Neutrophil (primary cell): ENCODE measurements at regions not wholly inside any gene's neighbourhood (a gene's known extent, or its start where the extent isn't known, plus 50 kb on each side); places are given as distances from the start of the nearest gene placed in this dataset.

Source experiments
- H3K27ac ChIP-seq: fragments of 200-600 bp; sonication (generic); 2 replicates; pipeline ENCODE4 v1.5.1; 2016; ENCODE audit warnings: mild to moderate bottlenecking, moderate library complexity
- H3K27me3 ChIP-seq: fragments of 200-600 bp; sonication (generic); 2 replicates; pipeline ENCODE4 v1.6.0; 2016; ENCODE audit warnings: mild to moderate bottlenecking
- H3K36me3 ChIP-seq: fragments of 200-600 bp; sonication (generic); 2 replicates; pipeline ENCODE4 v1.5.1; 2017
- H3K4me1 ChIP-seq, 2 experiments: fragments of 200-600 bp in 1 of 2; sonication (generic) in 1 of 2; 1 replicate in 1 of 2; 2 replicates in 1 of 2; pipeline versions ENCODE4 v1.5.1 to v1.6.1; 2013 to 2016; ENCODE audit warnings: low read depth in 1 of 2, low read length in 1 of 2, mild to moderate bottlenecking in 1 of 2, moderate library complexity in 1 of 2; ENCODE audit not compliant: control insufficient read depth in 1 of 2, insufficient read depth in 1 of 2
- H3K4me3 ChIP-seq, 2 experiments: fragments of 200-600 bp in 1 of 2; sonication (generic) in 1 of 2; 1 replicate in 1 of 2; 2 replicates in 1 of 2; pipeline ENCODE4 v1.5.1; 2013 to 2016; ENCODE audit warnings: low read depth in 1 of 2, low read length in 1 of 2, mild to moderate bottlenecking in 1 of 2, moderate library complexity in 1 of 2
- H3K9me3 ChIP-seq: fragments of 200-600 bp; sonication (generic); 2 replicates; pipeline ENCODE4 v1.5.1; 2016
- TF ChIP-seq, protein P1 (sequence below): fragments of 200-600 bp; sonication (generic); IDR thresholded peaks from 2 replicates; pipeline ENCODE4 v1.5.1; 2016; ENCODE audit warnings: antibody characterized with exemption

DNA sequence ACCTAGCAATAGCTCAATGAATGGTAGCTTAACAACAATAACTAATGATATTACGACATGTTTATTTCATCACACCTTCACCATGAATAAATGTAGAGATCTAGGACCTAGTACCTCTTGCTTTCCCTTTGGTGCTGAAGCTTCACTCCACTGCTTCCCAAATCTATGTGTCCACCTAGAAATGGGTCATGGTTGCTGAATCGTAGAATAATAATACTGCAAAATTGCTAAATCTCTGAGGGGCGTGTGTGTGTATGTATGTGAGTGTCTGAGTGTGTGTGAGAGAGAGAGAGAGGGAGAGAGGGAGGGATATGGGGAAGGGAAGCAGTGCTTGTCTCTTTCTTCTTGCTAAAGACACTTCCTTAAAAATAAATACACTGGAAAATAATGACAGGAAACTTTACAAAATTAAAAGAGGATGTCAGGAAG, 109.3 kb upstream of the BMP2K start:
- Histone ChIP-seq H3K27ac (peak overlapping the region; percentile 74), H3K36me3 (no peaks in the 10 kb centered on the region), H3K9me3 (no peaks in the 10 kb centered on the region), H3K4me1 (peaks cover 49 to 54% of the 10 kb centered on the region in 2 experiments), H3K4me3 (peak overlapping the region; percentile 12 to 14), H3K27me3 (no peaks in the 10 kb centered on the region)
- TF ChIP-seq, protein P1, sequence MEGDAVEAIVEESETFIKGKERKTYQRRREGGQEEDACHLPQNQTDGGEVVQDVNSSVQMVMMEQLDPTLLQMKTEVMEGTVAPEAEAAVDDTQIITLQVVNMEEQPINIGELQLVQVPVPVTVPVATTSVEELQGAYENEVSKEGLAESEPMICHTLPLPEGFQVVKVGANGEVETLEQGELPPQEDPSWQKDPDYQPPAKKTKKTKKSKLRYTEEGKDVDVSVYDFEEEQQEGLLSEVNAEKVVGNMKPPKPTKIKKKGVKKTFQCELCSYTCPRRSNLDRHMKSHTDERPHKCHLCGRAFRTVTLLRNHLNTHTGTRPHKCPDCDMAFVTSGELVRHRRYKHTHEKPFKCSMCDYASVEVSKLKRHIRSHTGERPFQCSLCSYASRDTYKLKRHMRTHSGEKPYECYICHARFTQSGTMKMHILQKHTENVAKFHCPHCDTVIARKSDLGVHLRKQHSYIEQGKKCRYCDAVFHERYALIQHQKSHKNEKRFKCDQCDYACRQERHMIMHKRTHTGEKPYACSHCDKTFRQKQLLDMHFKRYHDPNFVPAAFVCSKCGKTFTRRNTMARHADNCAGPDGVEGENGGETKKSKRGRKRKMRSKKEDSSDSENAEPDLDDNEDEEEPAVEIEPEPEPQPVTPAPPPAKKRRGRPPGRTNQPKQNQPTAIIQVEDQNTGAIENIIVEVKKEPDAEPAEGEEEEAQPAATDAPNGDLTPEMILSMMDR = no peak

DNA sequence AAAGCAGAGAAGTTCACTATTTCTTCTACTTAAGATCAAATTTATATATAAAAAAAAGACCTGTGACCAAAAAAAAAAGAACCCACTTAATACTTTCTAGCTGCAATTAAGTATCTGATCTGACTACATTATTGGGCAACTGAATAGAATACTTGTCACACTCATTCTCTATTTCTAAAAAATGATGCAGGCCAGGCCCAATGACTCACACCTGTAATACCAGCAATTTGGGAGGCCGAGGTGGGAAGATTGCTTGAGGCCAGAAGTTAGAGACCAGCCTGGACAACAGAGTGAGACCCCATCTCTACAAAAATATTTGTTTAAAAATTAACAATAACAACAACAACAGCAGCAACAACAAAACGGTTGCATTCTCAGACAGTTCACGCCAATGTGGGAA, 108.8 kb upstream of the BMP2K start:
- H3K27ac ChIP-seq = peak overlapping the region; percentile 74
- H3K36me3 ChIP-seq = no peaks in the 10 kb centered on the region
- H3K4me3 ChIP-seq = peak overlapping the region in 1 of 2 experiments; percentile 14
- no peaks in the 10 kb centered on the region for H3K27me3 ChIP-seq
- H3K4me1 ChIP-seq = peaks cover 44 to 49% of the 10 kb centered on the region in 2 experiments
- TF ChIP-seq, protein P1 = no peak
- no peaks in the 10 kb centered on the region for H3K9me3 ChIP-seq

DNA sequence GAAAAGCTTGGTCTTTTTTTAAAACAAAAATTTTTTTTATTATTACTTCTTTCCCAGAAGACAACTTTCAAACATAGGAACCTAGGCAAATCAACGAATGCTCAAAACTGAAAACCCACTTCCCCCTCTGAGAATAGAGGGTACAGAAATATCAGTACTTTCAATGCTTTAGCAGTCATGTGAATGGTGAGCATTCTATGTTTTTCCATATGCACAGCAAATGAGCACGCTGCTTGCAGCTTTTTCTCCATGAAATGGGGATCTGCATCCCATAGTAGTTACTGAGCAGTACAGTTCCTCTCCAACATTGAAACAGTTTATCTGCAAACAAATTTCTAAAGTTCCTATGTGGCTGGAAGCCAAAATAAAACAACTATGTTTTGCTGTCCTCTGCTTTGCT, 108.4 kb upstream of the BMP2K start:
- Histone ChIP-seq H3K4me1 (peaks cover 39 to 44% of the 10 kb centered on the region in 2 experiments), H3K4me3 (no peak overlapping the region), H3K27me3 (no peaks in the 10 kb centered on the region), H3K27ac (peak overlapping the region; percentile 74), H3K36me3 (no peaks in the 10 kb centered on the region), H3K9me3 (no peaks in the 10 kb centered on the region)
- TF ChIP-seq, protein P1 = no peak

DNA sequence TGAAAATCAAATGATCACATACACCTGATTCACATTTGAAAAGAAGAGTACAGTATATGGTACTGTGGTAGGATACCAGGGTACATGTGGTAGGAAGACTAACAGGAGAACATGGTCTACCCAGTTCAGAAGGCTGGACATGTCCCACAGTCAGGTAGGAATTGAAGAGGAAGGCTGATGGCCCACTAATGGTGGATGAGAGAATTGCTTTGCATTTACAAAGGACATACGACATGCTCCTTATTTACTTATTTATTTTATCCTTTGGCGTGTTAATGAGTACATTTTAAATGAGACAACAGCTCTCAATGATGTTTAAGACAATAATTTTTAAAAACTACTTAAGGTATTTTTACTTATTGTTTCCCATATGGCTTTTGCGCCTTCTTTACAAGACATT, 106.7 kb upstream of the BMP2K start:
- H3K4me1 ChIP-seq = peaks cover 28 to 40% of the 10 kb centered on the region in 2 experiments

DNA sequence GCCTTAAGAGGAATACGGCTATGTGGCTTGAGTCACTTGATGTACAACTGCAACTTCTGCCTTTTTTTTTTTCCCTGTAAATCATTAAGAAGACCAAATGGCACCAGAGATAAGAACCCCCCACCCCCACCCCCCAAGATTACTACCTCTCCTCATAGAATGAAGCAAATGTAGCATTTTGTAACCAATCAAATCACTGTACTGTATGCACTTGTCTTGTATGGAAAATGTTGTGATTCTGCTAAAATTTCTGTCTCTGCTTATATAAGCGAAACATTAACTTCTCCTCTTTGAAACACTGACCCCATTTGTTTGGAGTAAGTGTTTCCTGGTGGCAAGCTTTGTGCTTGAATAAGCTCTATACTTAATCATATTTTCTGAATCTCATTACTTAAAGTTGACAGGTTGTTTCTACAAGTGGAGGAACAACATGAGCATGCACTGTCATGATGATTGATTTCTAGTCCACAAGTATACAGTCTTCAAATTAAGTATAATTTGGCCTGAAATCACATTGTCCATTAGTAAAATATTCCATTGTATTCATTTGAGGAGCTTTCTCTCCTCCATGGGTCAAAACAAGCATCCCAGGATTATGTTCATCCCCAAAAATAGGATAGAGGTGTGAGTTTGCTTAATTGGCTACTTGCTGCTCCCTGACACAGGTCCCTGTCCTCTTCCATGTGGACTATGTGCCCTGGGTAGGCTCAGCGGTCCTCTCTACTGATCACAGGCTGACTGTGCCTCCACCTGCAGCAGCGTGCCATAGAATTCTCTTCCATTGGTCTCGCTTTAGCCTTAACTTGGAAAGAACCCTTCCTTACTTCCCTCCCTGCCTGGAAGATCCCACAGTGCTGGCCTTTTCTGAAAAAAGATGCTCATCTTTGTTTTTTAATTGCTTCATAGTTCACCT, 104.0 kb upstream of the BMP2K start:
- no peaks in the 10 kb centered on the region for H3K27me3 ChIP-seq
- H3K4me1 ChIP-seq = peaks cover 22 to 36% of the 10 kb centered on the region in 2 experiments
- H3K27ac ChIP-seq = no peak overlapping the region
- H3K36me3 ChIP-seq = no peaks in the 10 kb centered on the region
- no peak overlapping the region for H3K4me3 ChIP-seq
- TF ChIP-seq, protein P1 = no peak
- H3K9me3 ChIP-seq = no peaks in the 10 kb centered on the region

More for the DNA sequence above, 106.7 kb upstream of the BMP2K start:
- H3K4me3 ChIP-seq = no peak overlapping the region
- H3K27ac ChIP-seq = no peak overlapping the region
- no peaks in the 10 kb centered on the region for H3K27me3 ChIP-seq
- TF ChIP-seq, protein P1 = no peak
- no peaks in the 10 kb centered on the region for H3K36me3 ChIP-seq
- no peaks in the 10 kb centered on the region for H3K9me3 ChIP-seq
